IPS-11a (cell line): ENCODE measurements at regions not wholly inside any gene's neighbourhood (a gene's known extent, or its start where the extent isn't known, plus 50 kb on each side); places are given as distances from the start of the nearest gene placed in this dataset.

Experiments used
- H3K4me3 ChIP-seq: one replicate; pipeline ENCODE4 v1.5.1; 2013; ENCODE audit warnings: low read depth, low read length, control low read depth

DNA sequence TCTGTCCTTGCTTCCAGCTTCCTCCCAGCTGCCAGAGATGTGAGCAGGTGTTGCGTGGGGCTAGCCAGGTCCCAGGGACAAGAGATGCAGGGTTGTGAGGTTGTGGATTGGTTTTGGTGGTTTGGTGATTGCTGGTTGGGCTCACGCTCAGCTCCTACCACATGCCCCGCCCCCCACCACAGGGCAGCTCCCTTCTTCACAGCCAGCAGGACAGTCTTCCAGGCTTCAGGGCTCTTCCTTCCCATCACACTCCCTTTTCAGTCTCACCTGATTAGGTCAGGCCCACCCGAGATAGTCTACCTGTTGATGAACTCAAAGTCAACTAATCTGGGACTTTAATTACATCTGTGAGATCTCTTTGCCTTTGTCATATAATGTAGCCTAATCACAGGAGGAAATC, 52.0 kb upstream of the GLI2 start:
- H3K4me3 ChIP-seq: no peak overlapping the region

GRCh38 chr2:120684289-120685065, 51.2 kb upstream of the GLI2 start:
- H3K4me3 ChIP-seq: no peak overlapping the region

DNA sequence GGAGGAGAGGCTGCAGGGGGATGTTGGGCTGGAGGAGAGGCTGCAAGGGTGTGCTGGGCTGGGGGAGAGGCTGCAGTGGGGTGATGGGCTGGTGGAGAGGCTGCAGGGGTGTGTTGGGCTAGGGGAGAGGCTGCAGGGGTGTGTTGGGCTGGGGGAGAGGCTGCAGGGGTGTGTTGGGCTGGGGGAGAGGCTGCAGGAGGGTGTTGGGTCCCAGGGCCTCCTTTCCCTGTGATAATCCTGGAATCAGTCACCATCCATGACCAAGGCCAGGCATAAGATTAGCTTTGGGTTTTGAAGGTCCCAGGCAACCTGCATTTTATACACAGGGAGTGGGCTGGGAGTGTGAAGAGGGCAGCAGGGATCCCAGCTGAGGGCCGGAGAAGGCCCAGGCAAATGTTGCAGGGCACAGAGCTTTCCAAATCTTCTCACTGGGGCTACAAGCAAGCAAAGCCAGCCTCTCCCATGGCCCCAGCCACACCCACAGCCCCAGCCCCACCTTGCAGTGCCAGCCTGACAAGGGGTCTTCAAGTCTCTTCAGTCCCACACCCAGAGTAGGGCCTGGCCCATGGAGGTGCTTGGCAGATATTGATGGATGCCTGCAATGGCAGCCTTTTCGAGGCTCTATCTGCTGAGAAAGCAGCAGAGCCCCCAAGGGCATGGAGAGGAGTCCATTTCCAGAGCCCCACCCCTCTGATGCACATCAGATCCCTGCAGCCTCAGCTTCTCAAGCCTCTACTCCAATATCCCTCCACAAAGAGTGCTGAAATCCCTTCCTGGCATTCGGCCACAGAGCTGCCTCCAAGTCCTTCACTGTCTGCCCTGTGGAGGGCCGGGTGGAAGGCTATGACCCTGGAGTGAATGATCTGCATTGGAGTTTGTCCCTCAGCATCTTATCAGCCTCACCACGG, 50.3 kb upstream of the GLI2 start:
- H3K4me3 ChIP-seq: no peak overlapping the region
